K562 (cell line): ENCODE measurements at regions not wholly inside any gene's neighbourhood (a gene's known extent, or its start where the extent isn't known, plus 50 kb on each side); places are given as distances from the start of the nearest gene placed in this dataset.

Experiments used
- CEBPB ChIP-seq: fragments of 450-650 bp; IDR thresholded peaks from 2 replicates; pipeline ENCODE4 v1.6.1; 2016; ENCODE audit warnings: missing genetic modification characterization, missing compliant biosample characterization
- CEBPG ChIP-seq, 3 experiments: fragments of 200-800 bp in 1 of 3; sonication (Bioruptor generic) in 1 of 3; sonication (generic) in 1 of 3; formaldehyde crosslinking in 1 of 3; IDR thresholded peaks in 2 of 3; conservative IDR thresholded peaks in 1 of 3; 2 replicates each; pipeline versions ENCODE4 v1.6.1 to v1.8.0; 2016 to 2022; ENCODE audit warnings: missing compliant biosample characterization in 2 of 3, missing genetic modification characterization in 2 of 3, mild to moderate bottlenecking in 1 of 3, missing genetic modification reagents in 1 of 3
- EHMT2 ChIP-seq: fragments of 450-650 bp; IDR thresholded peaks from 2 replicates; pipeline ENCODE4 v1.6.1; 2018; ENCODE audit warnings: antibody characterized with exemption
- ELF2 ChIP-seq: fragments of 250-450 bp; sonication (Bioruptor Pico); IDR thresholded peaks from 2 replicates; pipeline ENCODE4 v1.5.0; 2021; ENCODE audit warnings: mild to moderate bottlenecking
- ELF4 ChIP-seq: fragments of 450-650 bp; formaldehyde crosslinking; IDR thresholded peaks from 2 replicates; pipeline ENCODE4 v1.4.0; 2022; ENCODE audit warnings: missing genetic modification characterization
- HDAC6 ChIP-seq: IDR thresholded peaks from 2 replicates; pipeline ENCODE4 v1.6.1; 2012; ENCODE audit warnings: low read depth, mild to moderate bottlenecking, control low read depth, inconsistent platforms, low read length, moderate library complexity
- HOXB6 ChIP-seq: fragments of 250-450 bp; sonication (Bioruptor Pico); IDR thresholded peaks from 2 replicates; pipeline ENCODE4 v1.5.1; 2022; ENCODE audit warnings: mild to moderate bottlenecking, borderline replicate concordance
- KDM4B ChIP-seq, 2 experiments: fragments of 450-650 bp in 1 of 2; sonication (generic) in 1 of 2; IDR thresholded peaks; 2 replicates each; pipeline ENCODE4 v1.6.1; 2016 to 2017; ENCODE audit warnings: borderline replicate concordance in 2 of 2, antibody characterized with exemption in 1 of 2, low read depth in 1 of 2, mild to moderate bottlenecking in 1 of 2
- MAZ ChIP-seq, 2 experiments: fragments of 450-650 bp in 1 of 2; sonication (generic) in 1 of 2; formaldehyde crosslinking; IDR thresholded peaks in 1 of 2; conservative IDR thresholded peaks in 1 of 2; 2 replicates each; pipeline versions ENCODE4 v1.4.0 to v1.5.0; 2020; ENCODE audit warnings: mild to moderate bottlenecking in 1 of 2, missing genetic modification reagents in 1 of 2
- MEIS2 ChIP-seq: fragments of 450-650 bp; IDR thresholded peaks from 2 replicates; pipeline ENCODE4 v1.6.1; 2014; ENCODE audit warnings: mild to moderate bottlenecking; ENCODE audit not compliant: partially characterized antibody
- MTA2 ChIP-seq: fragments of 450-650 bp; IDR thresholded peaks from 2 replicates; pipeline ENCODE4 v1.6.1; 2016; ENCODE audit warnings: low read depth
- NFIC ChIP-seq: fragments of 450-650 bp; IDR thresholded peaks from 2 replicates; pipeline ENCODE4 v1.6.1; 2017; ENCODE audit warnings: mild to moderate bottlenecking, inconsistent platforms
- NR3C1 ChIP-seq: sonication (generic); formaldehyde crosslinking; IDR thresholded peaks from 2 replicates; pipeline ENCODE4 v1.8.1; 2022; ENCODE audit warnings: missing genetic modification reagents
- PHB2 ChIP-seq: fragments of 450-650 bp; IDR thresholded peaks from 2 replicates; pipeline ENCODE4 v1.6.1; 2017; ENCODE audit warnings: low read depth
- PPARD ChIP-seq: fragments of 250-450 bp; sonication (Bioruptor Pico); IDR thresholded peaks from 2 replicates; pipeline ENCODE4 v1.8.0; 2022; ENCODE audit warnings: inconsistent platforms, mild to moderate bottlenecking, moderate library complexity
- PRPF4 ChIP-seq: fragments of 200-400 bp; formaldehyde crosslinking; IDR thresholded peaks from one replicate; pipeline ENCODE4 v1.6.1; 2017; ENCODE audit warnings: low read length, low read depth, mild to moderate bottlenecking; ENCODE audit not compliant: insufficient read depth, poor library complexity, severe bottlenecking
- SIN3A ChIP-seq, 2 experiments: fragments of 150-350 bp in 1 of 2; IDR thresholded peaks; 2 replicates each; pipeline ENCODE4 v1.6.1; 2011 to 2016; ENCODE audit warnings: borderline replicate concordance in 2 of 2, low read depth in 2 of 2, low read length in 2 of 2, mild to moderate bottlenecking in 2 of 2, moderate library complexity in 2 of 2; ENCODE audit not compliant: control insufficient read depth in 1 of 2
- SLC30A9 ChIP-seq: fragments of 250-450 bp; sonication (Bioruptor Pico); IDR thresholded peaks from 2 replicates; pipeline ENCODE4 v1.8.0; 2022; ENCODE audit warnings: mild to moderate bottlenecking, moderate library complexity
- STAT5A ChIP-seq: IDR thresholded peaks from 2 replicates; pipeline ENCODE4 v1.6.1; 2012; ENCODE audit warnings: low read length, inconsistent platforms, borderline replicate concordance
- TCFL5 ChIP-seq: fragments of 250-450 bp; sonication (Bioruptor Pico); conservative IDR thresholded peaks from 2 replicates; pipeline ENCODE4 v1.6.1; 2021; ENCODE audit warnings: mild to moderate bottlenecking, moderate library complexity, matching md5 sums
- ZBED1 ChIP-seq: IDR thresholded peaks from 2 replicates; pipeline ENCODE4 v1.6.1; 2014
- ZBTB7A ChIP-seq: IDR thresholded peaks from 2 replicates; pipeline ENCODE4 v1.6.1; 2011; ENCODE audit warnings: low read depth, mild to moderate bottlenecking, low read length, moderate library complexity, borderline replicate concordance; ENCODE audit not compliant: control insufficient read depth
- ZKSCAN1 ChIP-seq: fragments of 150-350 bp; IDR thresholded peaks from 2 replicates; pipeline ENCODE4 v1.6.1; 2016; ENCODE audit warnings: low read depth, low read length
- ZNF175 ChIP-seq: fragments of 200-800 bp; sonication (Bioruptor generic); IDR thresholded peaks from 2 replicates; pipeline ENCODE4 v1.6.1; 2016; ENCODE audit warnings: low read depth, mild to moderate bottlenecking, missing genetic modification characterization, missing compliant biosample characterization
- ZNF3 ChIP-seq: fragments of 250-450 bp; sonication (Bioruptor Pico); IDR thresholded peaks from 2 replicates; pipeline ENCODE4 v1.5.0; 2021; ENCODE audit warnings: mild to moderate bottlenecking, moderate library complexity
- TF ChIP-seq, protein P1 (sequence below): fragments of 250-450 bp; sonication (Bioruptor Pico); IDR thresholded peaks from 2 replicates; pipeline ENCODE4 v1.9.0; 2021; ENCODE audit warnings: mild to moderate bottlenecking, inconsistent platforms

GRCh38 chr12:93223440-93224426 is 154.0 kb upstream of the NUDT4 start (continued):
- TF ChIP-seq MTA2: no peak
- no peak for TF ChIP-seq ZBED1
- no peak for TF ChIP-seq PRPF4
- TF ChIP-seq PHB2: no peak
- TF ChIP-seq ELF4: no peak
- TF ChIP-seq ZNF3 (CRISPR knock-in tag): no peak
- no peak for TF ChIP-seq ELF2
- TF ChIP-seq SLC30A9: no peak
- TF ChIP-seq NFIC: peak; percentile 85
- TF ChIP-seq HOXB6 (CRISPR knock-in tag): no peak
- TF ChIP-seq SIN3A (IDR thresholded peaks at IDR 0.05; ENCODE audit: borderline replicate concordance in 2 of 2, control insufficient read depth in 1 of 2, low read depth in 2 of 2, low read length in 2 of 2): no peak
- peak; percentile 49; the same call in 1 of the 2 replicates for TF ChIP-seq CEBPB (tag)
- TF ChIP-seq KDM4B (IDR thresholded peaks at IDR 0.05; ENCODE audit: borderline replicate concordance in 2 of 2, low read depth in 1 of 2): no peak
- no peak for TF ChIP-seq NR3C1
- TF ChIP-seq, protein P1, sequence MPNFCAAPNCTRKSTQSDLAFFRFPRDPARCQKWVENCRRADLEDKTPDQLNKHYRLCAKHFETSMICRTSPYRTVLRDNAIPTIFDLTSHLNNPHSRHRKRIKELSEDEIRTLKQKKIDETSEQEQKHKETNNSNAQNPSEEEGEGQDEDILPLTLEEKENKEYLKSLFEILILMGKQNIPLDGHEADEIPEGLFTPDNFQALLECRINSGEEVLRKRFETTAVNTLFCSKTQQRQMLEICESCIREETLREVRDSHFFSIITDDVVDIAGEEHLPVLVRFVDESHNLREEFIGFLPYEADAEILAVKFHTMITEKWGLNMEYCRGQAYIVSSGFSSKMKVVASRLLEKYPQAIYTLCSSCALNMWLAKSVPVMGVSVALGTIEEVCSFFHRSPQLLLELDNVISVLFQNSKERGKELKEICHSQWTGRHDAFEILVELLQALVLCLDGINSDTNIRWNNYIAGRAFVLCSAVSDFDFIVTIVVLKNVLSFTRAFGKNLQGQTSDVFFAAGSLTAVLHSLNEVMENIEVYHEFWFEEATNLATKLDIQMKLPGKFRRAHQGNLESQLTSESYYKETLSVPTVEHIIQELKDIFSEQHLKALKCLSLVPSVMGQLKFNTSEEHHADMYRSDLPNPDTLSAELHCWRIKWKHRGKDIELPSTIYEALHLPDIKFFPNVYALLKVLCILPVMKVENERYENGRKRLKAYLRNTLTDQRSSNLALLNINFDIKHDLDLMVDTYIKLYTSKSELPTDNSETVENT: no peak
- no peak for TF ChIP-seq CEBPG (CRISPR knock-in tag; IDR thresholded peaks at IDR 0.05)
- peak; percentile 64 to 70 for TF ChIP-seq CEBPG (tag; conservative IDR thresholded peaks at IDR 0.05 in 1 of 2, IDR thresholded peaks at IDR 0.05 in 1 of 2)
- no peak for TF ChIP-seq MEIS2
- no peak for TF ChIP-seq TCFL5 (CRISPR knock-in tag)
- no peak for TF ChIP-seq STAT5A
- no peak for TF ChIP-seq MAZ (CRISPR knock-in tag; conservative IDR thresholded peaks at IDR 0.05 in 1 of 2, IDR thresholded peaks at IDR 0.05 in 1 of 2)
- no peak for TF ChIP-seq ZKSCAN1
- TF ChIP-seq PPARD (CRISPR knock-in tag): no peak
- no peak for TF ChIP-seq ZNF175 (CRISPR knock-in tag)
- no peak for TF ChIP-seq HDAC6
- TF ChIP-seq ZBTB7A: no peak
- TF ChIP-seq EHMT2: no peak
